BJ (cell line): ENCODE measurements at regions not wholly inside any gene's neighbourhood (a gene's known extent, or its start where the extent isn't known, plus 50 kb on each side); places are given as distances from the start of the nearest gene placed in this dataset. TPM values are rescaled to one million over a fixed set of nuclear protein-coding genes. Genes with fewer than 3 reads are reported as not detected.

Source experiments
- CTCF ChIA-PET: fragments of 350-600 bp; formaldehyde crosslinking; extraction: SDS; loops from one replicate; lab custom pipeline; 2021; ENCODE audit warnings: antibody characterized with exemption, inconsistent platforms; lab: Yijun Ruan, JAX
- POLR2A ChIA-PET: fragments of 300-600 bp; sonication (Branson Sonifier 250); formaldehyde crosslinking; extraction: SDS; loops from one replicate; lab custom pipeline; 2021; ENCODE audit warnings: antibody characterized with exemption; lab: Charles Lee
- DNase-seq: peaks from one replicate; pipeline ENCODE4 v3.0.0-alpha.2; 2011; ENCODE audit warnings: low read depth
- H3K27me3 ChIP-seq: 2 replicates; pipeline ENCODE4 v1.6.0; 2011; ENCODE audit warnings: low read length; ENCODE audit not compliant: control insufficient read depth, insufficient read depth
- H3K36me3 ChIP-seq: 2 replicates; pipeline ENCODE4 v1.5.1; 2011; ENCODE audit warnings: low read length; ENCODE audit not compliant: control insufficient read depth, insufficient read depth
- H3K4me3 ChIP-seq: 2 replicates; pipeline ENCODE4 v1.5.1; 2011; ENCODE audit warnings: low read depth, mild to moderate bottlenecking, control low read depth, low read length
- CTCF ChIP-seq: IDR thresholded peaks from 2 replicates; pipeline ENCODE4 v1.5.1; 2011; ENCODE audit warnings: low read depth, mild to moderate bottlenecking, control low read depth, inconsistent platforms, low read length, moderate library complexity; ENCODE audit not compliant: insufficient read depth
- small RNA-seq: library from RNA; depleted of rRNA; stranded (forward); fragments of <200 nt; gene quantifications from one replicate; pipeline ENCODE3, GENCODE V24; 2012; ENCODE audit warnings: low replicate concordance, low read depth; ENCODE audit not compliant: insufficient read length

- no peak for TF ChIP-seq CTCF
- POLR2A ChIA-PET: no interaction called here
Measured at GRCh38 chr4:184968366-184968765, 49.9 kb upstream of the HELT start.

More at GRCh38 chr4:184968366-184968765, 49.9 kb upstream of the HELT start:
- Histone ChIP-seq H3K27me3 (no peaks in the 10 kb centered on the region), H3K4me3 (no peak overlapping the region), H3K36me3 (no peaks in the 10 kb centered on the region)
- no peak for DNase-seq
- CTCF ChIA-PET: no interaction called here

Small RNA genes in the stretch of these regions (small RNA-seq; reads per million reads assigned to genes)
- gene MIR4455: not detected
